ENCODE measurements at regions not wholly inside any gene's neighbourhood (a gene's known extent, or its start where the extent isn't known, plus 50 kb on each side); places are given as distances from the start of the nearest gene placed in this dataset.

- POLR2A ChIA-PET = no interaction called here
- CTCF ChIA-PET (ENCODE audit: low intra/inter-chr PET ratio, low total read pairs) = no interaction called here
- 9% methylated on average over 3 of the region's 3 CpGs for WGBS (ENCODE audit: low lambda C conversion rate)
Measured at GRCh38 chr1:181148636-181149035, 60.1 kb downstream of the IER5 start.

More at GRCh38 chr1:181148636-181149035, 60.1 kb downstream of the IER5 start:
- TF ChIP-seq TBP (CRISPR knock-in tag; IDR thresholded peaks at IDR 0.05) (no peak), MTA3 (CRISPR knock-in tag; IDR thresholded peaks at IDR 0.05) (no peak), MTF1 (CRISPR knock-in tag; IDR thresholded peaks at IDR 0.05) (no peak), MIER3 (CRISPR knock-in tag; IDR thresholded peaks at IDR 0.05; ENCODE audit: borderline replicate concordance) (no peak), ZNF598 (CRISPR knock-in tag; IDR thresholded peaks at IDR 0.05; ENCODE audit: borderline replicate concordance) (no peak), ZNF138 (CRISPR knock-in tag; IDR thresholded peaks at IDR 0.05; ENCODE audit: low read depth) (no peak), FOXA1 (IDR thresholded peaks at IDR 0.05) (no peak), FOXA1 (CRISPR knock-in tag; IDR thresholded peaks at IDR 0.05) (no peak), SMC3 (IDR thresholded peaks at IDR 0.05; ENCODE audit: low read length) (no peak), BCL6 (CRISPR knock-in tag; IDR thresholded peaks at IDR 0.05) (no peak), MYC (CRISPR knock-in tag; IDR thresholded peaks at IDR 0.05; ENCODE audit: borderline replicate concordance) (no peak), RCOR2 (CRISPR knock-in tag; IDR thresholded peaks at IDR 0.05) (no peak), JUN (CRISPR knock-in tag; IDR thresholded peaks at IDR 0.05) (no peak), ATF4 (CRISPR knock-in tag; IDR thresholded peaks at IDR 0.05) (no peak), NAIF1 (CRISPR knock-in tag; IDR thresholded peaks at IDR 0.05; ENCODE audit: borderline replicate concordance) (no peak), HMG20A (CRISPR knock-in tag; IDR thresholded peaks at IDR 0.05; ENCODE audit: borderline replicate concordance) (no peak), RBAK (CRISPR knock-in tag; IDR thresholded peaks at IDR 0.05) (no peak)
- TF ChIP-seq, protein P1, sequence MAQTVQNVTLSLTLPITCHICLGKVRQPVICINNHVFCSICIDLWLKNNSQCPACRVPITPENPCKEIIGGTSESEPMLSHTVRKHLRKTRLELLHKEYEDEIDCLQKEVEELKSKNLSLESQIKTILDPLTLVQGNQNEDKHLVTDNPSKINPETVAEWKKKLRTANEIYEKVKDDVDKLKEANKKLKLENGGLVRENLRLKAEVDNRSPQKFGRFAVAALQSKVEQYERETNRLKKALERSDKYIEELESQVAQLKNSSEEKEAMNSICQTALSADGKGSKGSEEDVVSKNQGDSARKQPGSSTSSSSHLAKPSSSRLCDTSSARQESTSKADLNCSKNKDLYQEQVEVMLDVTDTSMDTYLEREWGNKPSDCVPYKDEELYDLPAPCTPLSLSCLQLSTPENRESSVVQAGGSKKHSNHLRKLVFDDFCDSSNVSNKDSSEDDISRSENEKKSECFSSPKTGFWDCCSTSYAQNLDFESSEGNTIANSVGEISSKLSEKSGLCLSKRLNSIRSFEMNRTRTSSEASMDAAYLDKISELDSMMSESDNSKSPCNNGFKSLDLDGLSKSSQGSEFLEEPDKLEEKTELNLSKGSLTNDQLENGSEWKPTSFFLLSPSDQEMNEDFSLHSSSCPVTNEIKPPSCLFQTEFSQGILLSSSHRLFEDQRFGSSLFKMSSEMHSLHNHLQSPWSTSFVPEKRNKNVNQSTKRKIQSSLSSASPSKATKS (CRISPR knock-in tag; IDR thresholded peaks at IDR 0.05) = no peak
- TF ChIP-seq, protein P2, sequence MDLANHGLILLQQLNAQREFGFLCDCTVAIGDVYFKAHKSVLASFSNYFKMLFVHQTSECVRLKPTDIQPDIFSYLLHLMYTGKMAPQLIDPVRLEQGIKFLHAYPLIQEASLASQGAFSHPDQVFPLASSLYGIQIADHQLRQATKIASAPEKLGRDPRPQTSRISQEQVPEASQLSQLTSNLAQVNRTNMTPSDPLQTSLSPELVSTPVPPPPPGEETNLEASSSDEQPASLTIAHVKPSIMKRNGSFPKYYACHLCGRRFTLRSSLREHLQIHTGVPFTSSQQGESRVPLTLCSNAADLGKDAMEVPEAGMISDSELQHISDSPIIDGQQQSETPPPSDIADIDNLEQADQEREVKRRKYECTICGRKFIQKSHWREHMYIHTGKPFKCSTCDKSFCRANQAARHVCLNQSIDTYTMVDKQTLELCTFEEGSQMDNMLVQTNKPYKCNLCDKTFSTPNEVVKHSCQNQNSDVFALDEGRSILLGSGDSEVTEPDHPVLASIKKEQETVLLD (CRISPR knock-in tag; IDR thresholded peaks at IDR 0.05; ENCODE audit: low read depth) = no peak
- TF ChIP-seq, protein P3, sequence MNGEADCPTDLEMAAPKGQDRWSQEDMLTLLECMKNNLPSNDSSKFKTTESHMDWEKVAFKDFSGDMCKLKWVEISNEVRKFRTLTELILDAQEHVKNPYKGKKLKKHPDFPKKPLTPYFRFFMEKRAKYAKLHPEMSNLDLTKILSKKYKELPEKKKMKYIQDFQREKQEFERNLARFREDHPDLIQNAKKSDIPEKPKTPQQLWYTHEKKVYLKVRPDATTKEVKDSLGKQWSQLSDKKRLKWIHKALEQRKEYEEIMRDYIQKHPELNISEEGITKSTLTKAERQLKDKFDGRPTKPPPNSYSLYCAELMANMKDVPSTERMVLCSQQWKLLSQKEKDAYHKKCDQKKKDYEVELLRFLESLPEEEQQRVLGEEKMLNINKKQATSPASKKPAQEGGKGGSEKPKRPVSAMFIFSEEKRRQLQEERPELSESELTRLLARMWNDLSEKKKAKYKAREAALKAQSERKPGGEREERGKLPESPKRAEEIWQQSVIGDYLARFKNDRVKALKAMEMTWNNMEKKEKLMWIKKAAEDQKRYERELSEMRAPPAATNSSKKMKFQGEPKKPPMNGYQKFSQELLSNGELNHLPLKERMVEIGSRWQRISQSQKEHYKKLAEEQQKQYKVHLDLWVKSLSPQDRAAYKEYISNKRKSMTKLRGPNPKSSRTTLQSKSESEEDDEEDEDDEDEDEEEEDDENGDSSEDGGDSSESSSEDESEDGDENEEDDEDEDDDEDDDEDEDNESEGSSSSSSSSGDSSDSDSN (CRISPR knock-in tag; IDR thresholded peaks at IDR 0.05) = no peak
- no TSS peak for BruUV-seq (replicated peaks)
- ATAC-seq (no peak), DNase-seq (ENCODE audit: low spot score) (no peak), FAIRE-seq (no peak)
- Histone ChIP-seq H3K36me3 (replicated peaks in 1 of 2; ENCODE audit: control insufficient read depth in 1 of 2, insufficient read depth in 2 of 2, low read length in 2 of 2) (no peaks in the 10 kb centered on the region), H4K20me1 (ENCODE audit: insufficient read depth, low read length) (no peaks in the 10 kb centered on the region), H3K9me3 (ENCODE audit: low read length) (no peaks in the 10 kb centered on the region), H3K4me2 (ENCODE audit: low read depth, low read length) (no peak overlapping the region), H3K4me3 (replicated peaks in 1 of 3; ENCODE audit: insufficient read depth in 1 of 3, low read depth in 2 of 3, low read length in 3 of 3) (no peak overlapping the region), H3K79me2 (ENCODE audit: insufficient read depth, low read length) (no peaks in the 10 kb centered on the region), H3K27me3 (ENCODE audit: control insufficient read depth in 1 of 2, insufficient read depth in 2 of 2, low read length in 2 of 2) (peaks cover 0 to 12% of the 10 kb centered on the region in 2 experiments; a peak in 2 of 5 replicates), H3K27ac (ENCODE audit: extremely low read length, insufficient read depth, low read length) (no peak overlapping the region), H3K9ac (ENCODE audit: insufficient read depth, low read depth, low read length) (no peak overlapping the region), H3K4me1 (ENCODE audit: insufficient read depth, low read length) (peaks cover 24% of the 10 kb centered on the region; the same call in 1 of the 2 replicates), H2AFZ (ENCODE audit: low read length) (no peak overlapping the region)
- in situ Hi-C loops (cut with HindIII; ENCODE audit: extremely low pct_ligation_motif_present, low pct_unique_long_range_greater_than_20kb) (loop anchor here (10.0 to 25.0 kb wide), 2 partner anchors 264 to 636 kb away; partner anchors contain the start of gene ACBD6), intact Hi-C loops (cut with micrococcal nuclease; ENCODE audit: unreplicated experiment) (no loop called here)
